Lower leg skin (tissue), 4 donors: ENCODE measurements at regions not wholly inside any gene's neighbourhood (a gene's known extent, or its start where the extent isn't known, plus 50 kb on each side); places are given as distances from the start of the nearest gene placed in this dataset.

ENCODE experiments used
- DNase-seq, 2 donors: peaks; one replicate each; pipeline ENCODE4 v3.0.0-alpha.2; 2019; ENCODE audit warnings: low spot score in 2 of 2
- H3K4me3 ChIP-seq: fragments of 200-600 bp; sonication (generic); 2 replicates; pipeline ENCODE4 v1.5.1; 2017; ENCODE audit warnings: mild to moderate bottlenecking, low read depth; ENCODE audit not compliant: poor library complexity, severe bottlenecking
- CTCF ChIP-seq, 3 donors: fragments of 450-650 bp; IDR thresholded peaks; one replicate each; pipeline ENCODE4 v1.5.1; 2016; ENCODE audit warnings: antibody characterized with exemption in 3 of 3, mild to moderate bottlenecking in 3 of 3, moderate library complexity in 2 of 3
- POLR2A ChIP-seq, 2 donors: fragments of 450-650 bp; IDR thresholded peaks; one replicate each; pipeline ENCODE4 v1.6.1; 2016 to 2017; ENCODE audit warnings: antibody characterized with exemption in 2 of 2, mild to moderate bottlenecking in 1 of 2, moderate library complexity in 1 of 2
- WGBS, 2 donors: methylation state at CpG; one replicate each; pipeline ENCODE4 v1.1.5; 2018; 5-methylcytosine and 5-hydroxymethylcytosine counted together
- intact Hi-C: fragments of 100-400 bp; cut with DNase I; formaldehyde crosslinking; loops from one replicate; pipeline ENCODE4 v1.15.0; 2023; ENCODE audit warnings: low total_unique reads

DNA sequence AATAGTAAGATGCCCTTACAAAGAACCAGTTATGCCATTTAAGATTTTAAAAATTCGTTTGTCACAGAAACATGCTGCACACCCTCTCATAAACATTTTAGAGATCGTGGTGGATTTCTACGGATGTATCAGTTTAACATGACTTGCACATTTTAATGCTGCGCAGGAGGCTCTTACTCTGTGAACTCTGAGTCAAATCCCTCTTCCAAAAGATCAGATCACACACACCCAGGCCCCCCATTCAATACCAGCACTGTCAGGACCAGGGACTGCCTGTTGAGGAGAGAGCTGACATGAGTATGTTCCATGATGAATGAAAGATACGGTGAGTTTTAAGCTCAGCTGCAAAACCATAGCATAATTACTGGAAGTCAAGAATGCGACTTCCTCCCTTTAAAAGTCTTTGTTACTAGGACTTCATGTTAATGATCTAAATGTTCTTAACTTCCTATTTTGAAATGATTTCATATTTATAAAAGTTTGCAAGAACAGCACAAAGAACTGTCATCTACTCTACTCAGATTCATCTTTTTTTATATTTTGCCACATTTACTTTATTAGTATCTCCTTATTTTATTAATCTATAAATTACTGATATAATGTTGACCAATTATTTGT is 500.2 kb downstream of the GLRX3 start:
- no peak for DNase-seq
- no peak for TF ChIP-seq POLR2A (IDR thresholded peaks at IDR 0.05)
- no peak for TF ChIP-seq CTCF (IDR thresholded peaks at IDR 0.05)
- intact Hi-C loops = no loop called here
- 62 to 69% methylated on average over 6 of the region's 6 CpGs for WGBS, 2 donors
- no peak overlapping the region for H3K4me3 ChIP-seq

GRCh38 chr10:130637089-130637676 is 501.0 kb downstream of the GLRX3 start:
- 51 to 61% methylated on average over 4 of the region's 4 CpGs for WGBS, 2 donors
- TF ChIP-seq CTCF (IDR thresholded peaks at IDR 0.05) (no peak), POLR2A (IDR thresholded peaks at IDR 0.05) (no peak)
- DNase-seq = no peak
- H3K4me3 ChIP-seq = no peak overlapping the region
- intact Hi-C loops = no loop called here

GRCh38 chr10:130638991-130639390 is 502.8 kb downstream of the GLRX3 start:
- no peak overlapping the region for H3K4me3 ChIP-seq
- 81 to 82% methylated on average over 4 of the region's 4 CpGs for WGBS, 2 donors
- TF ChIP-seq CTCF (IDR thresholded peaks at IDR 0.05) (no peak), POLR2A (IDR thresholded peaks at IDR 0.05) (no peak)
- DNase-seq = no peak
- intact Hi-C loops = no loop called here

GRCh38 chr10:130642926-130643325 is 506.7 kb downstream of the GLRX3 start:
- H3K4me3 ChIP-seq = no peak overlapping the region
- 92 to 96% methylated on average over 4 of the region's 4 CpGs for WGBS, 2 donors
- no peak for DNase-seq
- intact Hi-C loops = no loop called here
- TF ChIP-seq POLR2A (IDR thresholded peaks at IDR 0.05) (no peak), CTCF (IDR thresholded peaks at IDR 0.05) (no peak)

GRCh38 chr10:130647341-130647740 is 511.1 kb downstream of the GLRX3 start:
- H3K4me3 ChIP-seq = no peak overlapping the region
- DNase-seq = peak in 1 of 2 donors; percentile 60
- intact Hi-C loops = no loop called here
- WGBS, 2 donors = 45 to 67% methylated on average over 3 to 6 of the region's 6 CpGs
- TF ChIP-seq POLR2A (IDR thresholded peaks at IDR 0.05) = no peak
- no peak for TF ChIP-seq CTCF (IDR thresholded peaks at IDR 0.05)

GRCh38 chr10:130648807-130649206 is 512.6 kb downstream of the GLRX3 start:
- intact Hi-C loops = no loop called here
- H3K4me3 ChIP-seq = no peak overlapping the region
- peak in 1 of 2 donors; percentile 62 for DNase-seq
- WGBS, 2 donors = 71 to 77% methylated on average over 8 to 9 of the region's 10 CpGs
- no peak for TF ChIP-seq POLR2A (IDR thresholded peaks at IDR 0.05)
